Tibial nerve (tissue), 4 donors: ENCODE measurements at regions not wholly inside any gene's neighbourhood (a gene's known extent, or its start where the extent isn't known, plus 50 kb on each side); places are given as distances from the start of the nearest gene placed in this dataset.

ENCODE experiments used
- EP300 ChIP-seq, 2 donors: sonication (generic); formaldehyde crosslinking; IDR thresholded peaks; one replicate each; pipeline ENCODE4 v1.6.1; 2017; ENCODE audit warnings: antibody characterized with exemption in 2 of 2, mild to moderate bottlenecking in 1 of 2
- POLR2A ChIP-seq, 2 donors: fragments of 450-650 bp; IDR thresholded peaks; one replicate each; pipeline ENCODE4 v1.6.1; 2017; ENCODE audit warnings: antibody characterized with exemption in 2 of 2, mild to moderate bottlenecking in 2 of 2, moderate library complexity in 2 of 2
- TF ChIP-seq, protein P1 (sequence below), 5 experiments: fragments of 200-600 bp in 3 of 5; fragments of 450-650 bp in 2 of 5; sonication (generic) in 3 of 5; IDR thresholded peaks; one replicate each; pipeline ENCODE4 v1.5.1; 2016 to 2019; ENCODE audit warnings: antibody characterized with exemption in 5 of 5, mild to moderate bottlenecking in 3 of 5, moderate library complexity in 2 of 5

DNA sequence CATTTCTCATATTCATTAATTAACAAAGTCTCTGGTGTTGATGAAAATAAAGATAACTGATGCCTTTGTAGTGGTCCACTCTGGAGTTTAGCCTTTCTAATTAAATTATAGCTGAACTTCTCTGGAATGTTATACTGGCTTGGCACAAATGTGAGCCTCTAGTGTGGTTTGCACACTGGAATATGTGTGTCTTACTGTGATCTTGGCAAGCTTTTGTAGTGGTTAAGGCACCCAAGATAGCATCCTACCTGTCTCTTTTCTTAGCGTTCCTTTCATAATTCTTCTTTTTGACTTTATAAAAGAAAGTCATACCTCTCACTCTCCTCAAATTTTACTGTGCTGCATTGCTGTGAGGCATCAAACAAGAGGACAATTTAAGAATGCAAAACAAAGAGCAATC is 107.4 kb downstream of the UTRN start:
- TF ChIP-seq, protein P1, sequence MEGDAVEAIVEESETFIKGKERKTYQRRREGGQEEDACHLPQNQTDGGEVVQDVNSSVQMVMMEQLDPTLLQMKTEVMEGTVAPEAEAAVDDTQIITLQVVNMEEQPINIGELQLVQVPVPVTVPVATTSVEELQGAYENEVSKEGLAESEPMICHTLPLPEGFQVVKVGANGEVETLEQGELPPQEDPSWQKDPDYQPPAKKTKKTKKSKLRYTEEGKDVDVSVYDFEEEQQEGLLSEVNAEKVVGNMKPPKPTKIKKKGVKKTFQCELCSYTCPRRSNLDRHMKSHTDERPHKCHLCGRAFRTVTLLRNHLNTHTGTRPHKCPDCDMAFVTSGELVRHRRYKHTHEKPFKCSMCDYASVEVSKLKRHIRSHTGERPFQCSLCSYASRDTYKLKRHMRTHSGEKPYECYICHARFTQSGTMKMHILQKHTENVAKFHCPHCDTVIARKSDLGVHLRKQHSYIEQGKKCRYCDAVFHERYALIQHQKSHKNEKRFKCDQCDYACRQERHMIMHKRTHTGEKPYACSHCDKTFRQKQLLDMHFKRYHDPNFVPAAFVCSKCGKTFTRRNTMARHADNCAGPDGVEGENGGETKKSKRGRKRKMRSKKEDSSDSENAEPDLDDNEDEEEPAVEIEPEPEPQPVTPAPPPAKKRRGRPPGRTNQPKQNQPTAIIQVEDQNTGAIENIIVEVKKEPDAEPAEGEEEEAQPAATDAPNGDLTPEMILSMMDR (IDR thresholded peaks at IDR 0.05), result no peak
- TF ChIP-seq POLR2A (IDR thresholded peaks at IDR 0.05) (no peak), EP300 (IDR thresholded peaks at IDR 0.05) (no peak)
